Thoracic aorta (tissue), 2 donors: ENCODE measurements at regions not wholly inside any gene's neighbourhood (a gene's known extent, or its start where the extent isn't known, plus 50 kb on each side); places are given as distances from the start of the nearest gene placed in this dataset.
A peak's percentile ranks its signal among the peaks of the same experiment; 100 is the strongest.

Source experiments
- ATAC-seq: fragments of 150-250 bp; one replicate; pipeline ENCODE4 v1.8.0; 2017; ENCODE audit warnings: low read depth; ENCODE audit not compliant: insufficient number of reproducible peaks, low FRiP score
- DNase-seq: peaks from one replicate; pipeline ENCODE4 v3.0.0-alpha.2; 2020; ENCODE audit warnings: low spot score
- H3K27ac ChIP-seq, 2 donors: fragments of 200-600 bp; sonication (generic); 1 replicate in 1 of 2; 2 replicates in 1 of 2; pipeline ENCODE4 v1.5.1; 2016; ENCODE audit warnings: mild to moderate bottlenecking in 2 of 2, moderate library complexity in 2 of 2
- H3K27me3 ChIP-seq: fragments of 200-600 bp; sonication (generic); replicated peaks from 2 replicates; pipeline ENCODE4 v1.6.0; 2016; ENCODE audit warnings: mild to moderate bottlenecking; ENCODE audit not compliant: insufficient read depth
- H3K36me3 ChIP-seq: fragments of 200-600 bp; sonication (generic); one replicate; pipeline ENCODE4 v1.5.1; 2016
- H3K4me1 ChIP-seq, 2 donors: fragments of 200-600 bp; sonication (generic); 1 replicate in 1 of 2; 2 replicates in 1 of 2; pipeline versions ENCODE4 v1.5.1 to v1.6.0; 2016; ENCODE audit warnings: low read depth in 2 of 2, mild to moderate bottlenecking in 1 of 2; ENCODE audit not compliant: control insufficient read depth in 1 of 2
- H3K4me3 ChIP-seq: fragments of 200-600 bp; sonication (generic); 2 replicates; pipeline ENCODE4 v1.5.1; 2016; ENCODE audit warnings: mild to moderate bottlenecking
- H3K9me3 ChIP-seq: fragments of 200-600 bp; sonication (generic); 2 replicates; pipeline ENCODE4 v1.5.1; 2016
- CTCF ChIP-seq: fragments of 200-600 bp; sonication (generic); IDR thresholded peaks from one replicate; pipeline ENCODE4 v1.5.1; 2019; ENCODE audit warnings: antibody characterized with exemption

- peaks cover 5 to 23% of the 10 kb centered on the region in 2 donors for H3K4me1 ChIP-seq
- H3K27me3 ChIP-seq = no peaks in the 10 kb centered on the region
- no peaks in the 10 kb centered on the region for H3K36me3 ChIP-seq
- DNase-seq (no peak), ATAC-seq (no peak)
- no peak overlapping the region for H3K4me3 ChIP-seq
- TF ChIP-seq CTCF = no peak
- peak overlapping the region; percentile 36 to 56 for H3K27ac ChIP-seq
- no peaks in the 10 kb centered on the region for H3K9me3 ChIP-seq
Measured at GRCh38 chr12:75815756-75816155, 215.8 kb downstream of the PHLDA1 start.

- DNase-seq (peak; percentile 12), ATAC-seq (peak; percentile 100)
- H3K27ac ChIP-seq = peak overlapping the region; percentile 56 to 60
- no peaks in the 10 kb centered on the region for H3K9me3 ChIP-seq
- no peak overlapping the region for H3K4me3 ChIP-seq
- peaks cover 5 to 18% of the 10 kb centered on the region in 2 donors for H3K4me1 ChIP-seq
- H3K36me3 ChIP-seq = no peaks in the 10 kb centered on the region
- no peak for TF ChIP-seq CTCF
- H3K27me3 ChIP-seq = no peaks in the 10 kb centered on the region
Measured at GRCh38 chr12:75814851-75815754, 216.5 kb downstream of the PHLDA1 start.

GRCh38 chr12:75813072-75813471 is 218.5 kb downstream of the PHLDA1 start:
- H3K9me3 ChIP-seq = no peaks in the 10 kb centered on the region
- no peak for TF ChIP-seq CTCF
- no peaks in the 10 kb centered on the region for H3K36me3 ChIP-seq
- peaks cover 5 to 16% of the 10 kb centered on the region in 2 donors for H3K4me1 ChIP-seq
- no peak for DNase-seq
- no peak overlapping the region for H3K4me3 ChIP-seq
- no peak for ATAC-seq
- no peak overlapping the region for H3K27ac ChIP-seq
- H3K27me3 ChIP-seq = no peaks in the 10 kb centered on the region

- Histone ChIP-seq H3K27me3 (no peaks in the 10 kb centered on the region), H3K4me3 (no peak overlapping the region)
- no peak for DNase-seq
Measured at GRCh38 chr12:75812271-75813018, 219.1 kb downstream of the PHLDA1 start.

More at GRCh38 chr12:75812271-75813018, 219.1 kb downstream of the PHLDA1 start:
- TF ChIP-seq CTCF = no peak
- Histone ChIP-seq H3K27ac (no peak overlapping the region), H3K36me3 (no peaks in the 10 kb centered on the region), H3K9me3 (no peaks in the 10 kb centered on the region), H3K4me1 (peaks cover 5 to 16% of the 10 kb centered on the region in 2 donors)
- no peak for ATAC-seq
